Spleen (tissue), 7 donors: ENCODE measurements at regions not wholly inside any gene's neighbourhood (a gene's known extent, or its start where the extent isn't known, plus 50 kb on each side); places are given as distances from the start of the nearest gene placed in this dataset.

ENCODE experiments used
- POLR2A ChIP-seq, 3 donors: fragments of 450-650 bp; IDR thresholded peaks; one replicate each; pipeline ENCODE4 v1.5.1; 2017; ENCODE audit warnings: antibody characterized with exemption in 3 of 3, mild to moderate bottlenecking in 1 of 3
- TF ChIP-seq, protein P1 (sequence below), 11 experiments: fragments of 200-600 bp in 7 of 11; fragments of 450-650 bp in 4 of 11; sonication (generic) in 4 of 11; IDR thresholded peaks in 8 of 11; conservative IDR thresholded peaks in 3 of 11; 1 replicate in 7 of 11; 2 replicates in 4 of 11; pipeline versions ENCODE4 v1.4.0 to v1.8.0; 2016 to 2021; ENCODE audit warnings: antibody characterized with exemption in 11 of 11, inconsistent platforms in 4 of 11, mild to moderate bottlenecking in 1 of 11
- donor health status: DM: no; HTN: no; CAD: no; lungs with moderate emphysema.
- donor health status: DM: no; HTN: no; CAD: no.
- donor health status: DM: no; HTN: no; CAD: no.

DNA sequence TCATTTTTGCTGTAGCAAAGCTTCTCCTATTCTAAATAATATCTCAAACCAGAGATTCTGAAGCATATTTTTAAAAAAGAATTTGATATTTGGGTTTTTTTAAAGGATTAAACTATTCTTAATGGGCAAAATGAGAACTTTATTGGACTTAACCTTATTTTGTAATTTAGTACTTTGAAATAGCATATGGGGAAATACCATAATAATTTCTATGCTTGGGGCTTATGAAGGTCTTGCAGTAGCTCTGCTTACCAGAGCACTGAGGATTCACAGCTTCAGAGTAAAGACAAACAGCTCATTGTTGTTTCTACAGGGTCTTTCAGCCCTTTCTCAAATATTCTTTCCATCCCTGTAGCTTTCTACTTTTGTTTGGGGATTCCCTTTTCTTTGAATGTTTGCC is 111.2 kb upstream of the ZNF648 start:
- TF ChIP-seq, protein P1, sequence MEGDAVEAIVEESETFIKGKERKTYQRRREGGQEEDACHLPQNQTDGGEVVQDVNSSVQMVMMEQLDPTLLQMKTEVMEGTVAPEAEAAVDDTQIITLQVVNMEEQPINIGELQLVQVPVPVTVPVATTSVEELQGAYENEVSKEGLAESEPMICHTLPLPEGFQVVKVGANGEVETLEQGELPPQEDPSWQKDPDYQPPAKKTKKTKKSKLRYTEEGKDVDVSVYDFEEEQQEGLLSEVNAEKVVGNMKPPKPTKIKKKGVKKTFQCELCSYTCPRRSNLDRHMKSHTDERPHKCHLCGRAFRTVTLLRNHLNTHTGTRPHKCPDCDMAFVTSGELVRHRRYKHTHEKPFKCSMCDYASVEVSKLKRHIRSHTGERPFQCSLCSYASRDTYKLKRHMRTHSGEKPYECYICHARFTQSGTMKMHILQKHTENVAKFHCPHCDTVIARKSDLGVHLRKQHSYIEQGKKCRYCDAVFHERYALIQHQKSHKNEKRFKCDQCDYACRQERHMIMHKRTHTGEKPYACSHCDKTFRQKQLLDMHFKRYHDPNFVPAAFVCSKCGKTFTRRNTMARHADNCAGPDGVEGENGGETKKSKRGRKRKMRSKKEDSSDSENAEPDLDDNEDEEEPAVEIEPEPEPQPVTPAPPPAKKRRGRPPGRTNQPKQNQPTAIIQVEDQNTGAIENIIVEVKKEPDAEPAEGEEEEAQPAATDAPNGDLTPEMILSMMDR (IDR thresholded peaks at IDR 0.05 in 8 of 11, conservative IDR thresholded peaks at IDR 0.05 in 3 of 11) = no peak
- no peak for TF ChIP-seq POLR2A (IDR thresholded peaks at IDR 0.05)
